GM04504 (cell line): ENCODE measurements at regions not wholly inside any gene's neighbourhood (a gene's known extent, or its start where the extent isn't known, plus 50 kb on each side); places are given as distances from the start of the nearest gene placed in this dataset.
"Not testable (repeated sequence)": the region's sequence is repeated elsewhere in the genome, so short reads cannot be mapped to it uniquely, and the experiment has no call there.

ENCODE experiments used
- DNase-seq: peaks from one replicate; pipeline ENCODE4 v3.0.0-alpha.2; 2012; ENCODE audit warnings: low read depth

DNA sequence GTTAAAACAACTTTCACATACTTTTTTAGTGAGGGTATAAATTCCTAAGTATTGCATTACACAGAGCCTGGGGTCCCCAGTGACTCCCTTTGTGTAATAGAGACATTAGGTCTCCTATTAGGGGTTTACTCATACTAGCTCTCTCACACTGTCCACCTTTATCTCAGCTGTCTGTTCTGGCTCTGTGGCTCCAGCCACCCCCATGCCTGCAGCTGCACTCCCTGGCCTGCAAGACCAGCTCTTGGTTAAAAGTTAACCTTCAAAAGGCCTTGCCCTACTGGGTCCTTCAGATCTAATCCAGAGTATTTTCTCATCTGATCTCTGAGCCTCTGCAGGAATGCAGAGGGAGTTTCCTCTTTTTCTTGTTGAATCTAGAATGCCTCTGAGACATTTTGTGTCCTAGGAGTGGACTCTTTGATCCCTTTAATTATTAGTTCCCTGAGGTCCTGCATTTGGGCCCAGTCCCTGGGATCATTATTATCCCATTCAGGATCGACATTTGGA is 280.9 kb downstream of the PYDC2 start:
- not testable (repeated sequence) for DNase-seq

DNA sequence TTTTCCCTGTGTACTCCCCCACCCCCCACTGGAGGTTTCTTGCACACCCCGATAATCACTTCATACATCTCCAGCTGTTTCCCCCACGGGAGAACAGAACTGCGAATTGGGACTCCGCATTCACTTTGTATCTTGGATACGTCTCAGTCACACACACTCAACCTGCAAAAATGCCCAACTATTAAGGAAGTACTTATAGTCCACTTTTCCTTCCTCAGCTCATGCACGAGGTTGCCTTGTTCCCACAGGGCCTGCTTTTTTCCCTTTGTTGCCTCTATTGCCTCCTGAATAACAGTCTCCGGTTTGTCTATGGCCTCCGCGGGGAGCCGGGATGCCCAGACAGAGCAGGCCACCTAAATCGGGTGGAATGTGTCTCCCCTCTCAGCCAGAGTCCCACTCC is 282.3 kb downstream of the PYDC2 start:
- DNase-seq: no peak

DNA sequence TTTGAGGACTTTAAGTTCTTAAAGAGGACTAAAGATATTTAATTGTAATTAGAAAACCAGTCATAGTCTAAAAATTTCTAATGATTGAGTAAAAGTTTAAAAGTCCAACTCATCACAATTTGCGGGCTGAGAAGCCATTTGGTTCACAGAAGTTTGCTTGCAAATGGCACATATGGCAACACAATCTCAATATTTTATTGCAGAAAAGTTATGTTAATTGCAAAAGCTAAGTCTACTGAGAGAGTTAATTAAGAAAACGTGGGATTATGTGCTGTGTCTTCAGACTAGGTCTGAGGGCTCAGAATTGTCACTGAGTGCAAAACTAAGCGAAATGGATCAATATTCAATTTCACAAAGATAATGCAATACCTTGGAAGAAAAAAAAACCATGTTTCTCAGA is 289.7 kb downstream of the PYDC2 start:
- no peak for DNase-seq

DNA sequence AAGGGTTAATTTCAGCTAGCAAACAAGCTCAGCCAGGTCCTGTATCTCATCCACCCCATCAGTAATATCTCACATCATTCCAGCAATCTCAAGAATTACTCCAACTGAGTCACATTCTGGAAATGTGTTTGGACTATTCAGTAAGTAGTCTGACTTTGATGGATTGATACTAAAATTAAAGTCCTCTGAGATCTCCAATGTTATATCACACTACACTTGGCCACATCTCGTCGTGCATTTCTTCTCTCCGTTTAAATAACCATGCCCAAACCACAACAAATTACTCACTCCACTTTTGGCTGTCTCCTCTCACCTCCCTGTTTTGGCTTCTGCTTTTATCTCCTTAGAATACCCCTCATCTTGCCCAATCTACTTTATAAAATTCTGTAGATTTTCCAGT is 292.2 kb downstream of the PYDC2 start:
- peak; percentile 15 for DNase-seq

DNA sequence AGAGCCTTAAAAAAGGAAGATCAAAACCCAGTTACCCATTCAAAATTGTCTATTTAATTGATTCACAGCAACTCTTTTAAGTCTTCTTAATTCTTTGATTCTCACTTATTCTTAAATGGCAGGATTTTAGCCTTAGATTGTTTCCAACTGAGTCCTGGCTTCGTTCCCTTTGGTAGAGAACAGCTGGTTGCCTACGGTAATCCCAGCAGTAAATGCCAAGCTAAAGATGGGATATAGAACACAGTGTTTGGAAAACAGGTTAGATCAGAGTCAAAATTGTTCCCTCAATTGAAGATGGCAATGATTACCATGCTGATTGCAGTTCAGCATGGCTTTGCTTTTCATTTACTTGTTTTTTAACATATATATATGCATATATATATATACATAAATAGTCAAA is 300.9 kb downstream of the PYDC2 start:
- DNase-seq: no peak

DNA sequence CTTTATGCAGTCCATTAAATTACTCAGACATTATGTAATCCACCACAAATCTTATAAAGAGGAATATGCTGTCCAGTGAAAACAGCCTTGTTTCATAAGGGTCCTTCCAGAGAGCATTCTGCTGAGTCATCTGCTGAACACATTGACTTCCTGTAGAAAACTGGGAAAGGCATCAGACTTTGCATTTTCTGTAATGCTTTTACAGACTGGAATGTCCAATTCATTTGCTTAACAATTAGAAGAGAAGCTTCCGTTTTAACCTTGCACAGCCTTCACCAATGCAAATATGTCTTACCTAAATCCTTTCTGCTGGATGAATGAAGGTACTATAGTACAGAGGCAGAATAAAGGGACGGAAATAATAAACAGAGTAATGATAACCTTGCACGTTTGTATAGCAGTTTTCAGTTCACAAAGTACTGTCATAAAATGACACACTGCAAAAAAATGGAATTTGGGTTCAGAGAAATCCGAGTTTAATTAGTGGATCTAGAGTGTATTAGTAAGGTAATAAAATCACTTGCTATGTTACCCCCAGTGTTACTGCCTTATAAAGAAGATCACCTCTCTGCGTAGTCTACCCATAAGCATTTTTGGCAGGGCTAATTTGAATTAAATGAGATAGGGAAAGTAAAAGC is 301.5 kb downstream of the PYDC2 start:
- DNase-seq: peak; percentile 46

DNA sequence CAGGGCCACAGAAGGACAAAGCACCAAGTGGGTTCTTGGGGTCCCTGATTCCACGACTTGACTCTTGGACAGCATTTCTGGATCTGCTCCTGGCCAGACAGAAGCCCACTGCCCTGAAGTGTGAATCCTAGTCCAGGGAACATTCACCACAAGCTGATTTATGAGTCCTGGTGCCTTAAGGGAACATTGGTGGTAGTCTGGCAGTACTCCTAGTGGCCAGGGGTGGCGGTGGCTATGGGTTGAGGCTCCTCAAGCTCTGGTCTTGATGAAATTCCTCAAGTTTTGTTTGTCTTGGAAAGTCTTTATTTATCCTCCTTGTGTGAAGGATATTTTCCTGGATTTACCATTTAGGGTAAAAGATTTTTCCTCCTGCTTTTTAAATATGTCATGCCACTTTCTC is 307.5 kb downstream of the PYDC2 start:
- no peak for DNase-seq

DNA sequence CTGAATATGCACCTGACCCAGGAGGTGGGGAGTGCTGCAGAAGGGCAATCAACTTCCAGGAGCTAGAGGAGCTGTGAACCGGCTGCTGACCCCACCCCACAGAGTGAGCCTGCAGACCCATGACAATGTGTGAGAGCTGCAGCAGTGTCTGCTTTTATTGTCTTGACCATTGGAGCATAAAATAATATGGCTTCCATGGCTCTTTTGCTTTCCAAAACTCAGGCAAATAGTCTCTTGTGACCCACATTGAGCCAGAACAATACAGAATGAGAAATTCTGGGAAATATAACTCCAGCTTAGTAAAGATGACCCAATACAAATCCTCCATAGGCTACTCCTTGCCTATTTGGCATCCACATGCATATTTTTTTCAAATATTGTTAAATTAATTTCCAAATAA is 309.6 kb downstream of the PYDC2 start:
- DNase-seq: no peak

DNA sequence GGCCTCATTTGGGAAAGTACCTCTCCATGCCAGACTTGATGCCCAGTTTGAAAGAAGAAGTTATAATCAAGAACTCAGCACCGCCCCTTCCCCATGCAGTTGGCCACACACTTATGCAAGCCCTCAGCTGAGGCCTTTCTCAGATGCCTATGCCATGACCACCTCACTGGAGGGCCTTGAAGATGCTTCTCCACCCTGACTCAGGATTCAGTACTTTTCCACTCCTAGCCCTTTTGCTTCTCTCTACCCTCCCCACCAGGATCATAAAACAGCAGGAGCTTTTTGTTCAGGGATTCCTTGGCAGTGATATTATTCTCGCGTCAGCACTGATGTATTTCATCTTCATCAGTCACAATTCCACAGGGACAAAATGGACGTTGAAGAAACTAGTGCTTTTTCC is 313.5 kb downstream of the PYDC2 start:
- DNase-seq: peak; percentile 82

DNA sequence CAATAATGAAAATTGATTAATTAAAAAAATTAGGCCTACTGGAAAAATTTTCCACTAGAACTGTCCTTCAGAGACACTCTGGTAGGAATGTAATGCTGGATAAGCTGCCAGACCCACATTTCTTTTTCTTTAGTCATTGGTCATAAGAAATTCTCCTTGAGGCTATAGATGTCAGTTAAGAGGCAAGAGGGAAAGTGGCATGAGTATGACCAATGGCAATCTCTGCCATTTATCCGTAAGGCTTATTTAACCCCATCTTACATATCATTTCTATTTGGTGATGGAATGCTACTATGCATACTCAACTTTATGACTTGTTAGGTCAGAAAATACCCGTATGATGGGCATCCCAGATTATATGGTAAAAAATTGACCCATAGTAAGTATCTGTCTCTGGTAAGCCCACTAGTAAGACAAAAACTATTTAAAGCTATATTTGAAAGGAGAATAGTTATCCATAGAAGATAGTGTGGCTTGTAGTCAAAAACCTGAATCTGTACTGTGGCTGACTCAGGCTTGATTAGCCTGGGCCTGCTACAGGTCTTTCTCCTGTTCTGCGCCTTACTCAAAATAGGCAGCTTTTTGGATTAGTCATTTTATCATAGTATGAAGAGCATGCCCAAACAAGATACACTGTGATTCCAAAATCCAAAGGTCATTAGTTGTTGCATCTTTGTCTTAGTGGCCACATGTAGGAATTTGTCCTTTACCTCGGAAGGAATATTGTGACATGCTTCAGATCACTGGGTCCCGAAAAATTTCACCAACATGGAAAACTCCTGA is 314.7 kb downstream of the PYDC2 start:
- no peak for DNase-seq

DNA sequence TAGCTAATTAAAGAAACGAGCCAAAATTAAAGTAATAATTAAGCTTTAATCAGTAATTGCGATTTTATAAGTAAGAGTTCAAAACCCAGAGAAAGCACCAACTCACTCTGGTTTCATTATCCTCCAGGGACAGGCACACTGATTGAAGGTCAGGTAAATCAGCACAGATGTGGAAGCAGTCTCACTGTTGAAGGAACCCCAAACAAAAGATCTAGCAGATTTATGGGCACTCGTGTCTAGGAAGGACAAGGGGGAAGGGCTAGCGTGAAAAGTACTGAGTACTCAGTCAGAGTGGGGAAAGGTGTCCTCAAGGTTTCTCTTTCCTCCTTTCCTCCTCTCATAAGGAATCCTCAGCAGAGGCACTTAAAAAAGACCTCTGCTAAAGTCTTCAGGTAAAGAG is 320.1 kb downstream of the PYDC2 start:
- DNase-seq: no peak

DNA sequence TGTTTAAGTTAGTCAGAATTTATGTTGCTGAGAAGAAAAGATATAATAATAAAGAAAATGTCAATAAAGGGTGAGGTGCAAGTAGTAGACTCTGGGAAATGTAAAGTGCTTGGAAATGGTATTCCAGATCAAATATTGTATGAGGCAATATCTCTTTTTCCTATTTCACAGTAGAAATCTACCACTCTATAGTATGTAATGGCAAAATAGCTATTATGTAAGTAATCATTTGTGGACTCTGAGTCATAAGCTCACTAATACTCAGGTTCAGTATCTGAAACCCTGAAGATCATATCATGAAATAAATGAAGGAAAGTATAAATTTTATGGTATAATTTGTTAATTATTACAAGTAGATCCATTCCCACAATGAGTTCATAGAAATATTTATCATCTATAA is 322.1 kb downstream of the PYDC2 start:
- DNase-seq: no peak

DNA sequence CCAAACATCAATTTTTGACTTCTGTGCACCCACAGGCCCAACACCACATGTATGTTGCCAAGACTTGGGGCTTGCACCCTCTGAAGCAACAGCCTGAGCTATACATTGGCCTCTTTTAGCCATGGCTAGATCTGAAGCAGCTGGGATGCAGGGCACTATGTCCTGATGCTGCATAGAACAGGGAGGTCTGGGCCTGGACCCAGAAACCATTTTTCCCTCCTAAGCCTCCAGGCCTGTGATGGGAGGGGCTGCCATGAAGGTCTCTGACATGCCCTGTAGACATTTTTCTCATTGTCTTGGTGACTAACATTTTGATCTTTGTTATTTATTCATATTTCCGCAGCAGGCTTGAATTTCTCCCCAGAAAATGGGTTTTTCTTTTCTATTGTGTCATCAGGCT is 330.0 kb downstream of the PYDC2 start:
- DNase-seq: no peak

DNA sequence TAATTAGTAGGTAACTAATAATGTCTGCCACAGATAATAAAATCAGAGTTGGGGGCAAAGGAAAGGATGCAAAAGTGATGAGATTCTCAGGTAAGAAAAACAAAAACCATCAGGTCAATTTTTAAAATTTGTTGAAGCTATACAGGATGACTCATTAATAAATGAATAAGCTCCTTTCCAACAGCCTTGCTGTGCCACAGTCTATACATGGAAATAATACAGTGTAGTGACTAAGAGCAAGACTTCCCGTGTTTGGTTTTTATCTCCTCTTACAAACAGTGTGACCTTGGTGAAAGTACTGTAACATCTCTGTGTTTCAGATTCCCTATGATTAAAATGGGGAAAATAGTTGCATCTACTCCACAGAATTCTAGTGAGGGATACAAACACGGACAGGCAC is 331.6 kb downstream of the PYDC2 start:
- DNase-seq: no peak

DNA sequence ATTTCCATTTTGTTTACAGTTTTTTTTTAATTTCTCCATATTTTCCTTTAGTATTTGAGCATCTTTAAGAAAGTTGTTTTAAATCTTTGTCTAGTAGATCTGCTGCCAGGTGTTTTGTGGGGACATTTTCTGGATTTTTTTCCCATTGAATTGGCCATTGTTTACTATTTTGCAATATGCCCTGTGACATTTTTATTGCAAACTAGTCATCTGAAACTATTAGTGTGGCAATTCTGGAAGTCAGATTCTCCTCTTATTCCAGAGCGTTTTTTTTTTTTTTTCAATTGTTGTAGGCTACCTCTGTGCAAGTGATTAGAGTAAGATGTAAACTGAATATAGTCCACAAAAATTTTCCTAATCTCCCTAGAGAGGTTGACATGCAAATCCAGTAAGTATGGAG is 334.2 kb downstream of the PYDC2 start:
- DNase-seq: no peak

DNA sequence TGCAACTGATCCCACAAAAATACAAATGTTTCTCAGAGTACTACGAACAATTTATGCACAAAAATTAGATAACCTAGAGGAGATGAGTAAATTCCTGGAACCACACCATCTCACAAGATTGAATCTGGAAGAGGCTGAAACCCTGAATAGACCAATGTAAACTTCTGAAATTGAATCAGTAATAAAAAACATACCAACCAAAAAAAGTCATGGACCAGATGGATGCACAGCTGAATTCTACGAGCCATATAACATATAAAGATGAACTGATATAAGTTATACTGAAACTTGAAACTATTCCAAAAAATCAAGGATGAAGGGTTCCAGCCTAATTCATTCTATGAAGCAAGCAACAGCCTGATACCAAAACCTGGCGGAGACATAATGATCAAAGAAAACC is 336.3 kb downstream of the PYDC2 start:
- DNase-seq: no peak

DNA sequence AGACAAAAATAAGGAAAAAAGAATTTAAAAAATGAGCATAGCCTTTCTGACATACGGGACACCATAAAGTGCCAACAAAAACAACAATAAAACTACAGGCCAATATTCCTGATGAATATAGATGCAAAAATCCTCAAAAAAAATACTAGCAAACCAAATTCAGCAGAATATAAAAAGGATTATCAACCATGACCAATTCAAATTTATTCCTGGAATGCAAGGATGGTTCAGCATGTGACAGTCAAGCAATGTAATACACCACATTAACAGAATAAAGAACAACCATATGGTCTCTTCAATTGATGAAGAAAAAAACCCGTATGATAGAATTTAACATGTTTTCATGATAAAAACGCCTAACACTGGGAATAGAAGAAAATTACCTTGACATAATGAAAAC is 341.7 kb downstream of the PYDC2 start:
- DNase-seq: no peak

DNA sequence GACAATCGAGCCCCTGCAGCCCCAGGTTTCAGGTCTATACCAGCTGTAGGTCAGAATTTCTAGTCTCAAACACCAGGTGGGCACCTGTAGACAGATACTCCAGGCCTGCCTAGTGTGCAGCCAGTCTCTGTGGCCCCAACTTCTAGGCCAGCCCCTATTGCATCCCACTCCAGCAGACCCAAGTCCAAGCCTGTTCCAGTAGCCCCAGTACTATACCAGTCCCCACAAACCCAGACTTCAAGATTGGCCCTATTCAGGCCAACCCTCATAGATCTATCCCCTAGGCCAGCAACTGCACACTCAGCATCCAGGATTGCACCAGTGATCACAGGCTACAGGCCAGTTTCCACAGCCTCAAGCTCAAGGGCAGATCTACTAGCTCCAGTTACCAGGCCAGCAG is 344.0 kb downstream of the PYDC2 start:
- DNase-seq: no peak

DNA sequence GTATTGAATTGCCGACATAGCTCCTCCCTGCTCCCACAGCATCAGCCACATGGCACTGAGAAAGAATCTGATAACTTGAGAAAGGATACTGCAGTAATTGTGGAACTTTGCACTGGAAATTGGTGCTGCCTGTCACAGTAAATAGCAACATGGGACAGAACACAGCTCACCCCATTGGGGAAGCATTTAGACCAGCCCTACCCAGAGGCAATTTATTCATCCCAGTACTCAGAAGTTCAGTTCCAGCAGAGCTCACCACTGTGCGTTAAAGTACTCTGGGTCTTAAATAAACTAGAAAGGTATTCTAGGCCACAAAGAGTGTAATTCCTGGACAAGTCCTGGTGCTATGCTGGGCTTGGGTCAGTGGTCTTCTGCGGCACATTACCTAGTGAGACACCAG is 347.1 kb downstream of the PYDC2 start:
- no peak for DNase-seq

DNA sequence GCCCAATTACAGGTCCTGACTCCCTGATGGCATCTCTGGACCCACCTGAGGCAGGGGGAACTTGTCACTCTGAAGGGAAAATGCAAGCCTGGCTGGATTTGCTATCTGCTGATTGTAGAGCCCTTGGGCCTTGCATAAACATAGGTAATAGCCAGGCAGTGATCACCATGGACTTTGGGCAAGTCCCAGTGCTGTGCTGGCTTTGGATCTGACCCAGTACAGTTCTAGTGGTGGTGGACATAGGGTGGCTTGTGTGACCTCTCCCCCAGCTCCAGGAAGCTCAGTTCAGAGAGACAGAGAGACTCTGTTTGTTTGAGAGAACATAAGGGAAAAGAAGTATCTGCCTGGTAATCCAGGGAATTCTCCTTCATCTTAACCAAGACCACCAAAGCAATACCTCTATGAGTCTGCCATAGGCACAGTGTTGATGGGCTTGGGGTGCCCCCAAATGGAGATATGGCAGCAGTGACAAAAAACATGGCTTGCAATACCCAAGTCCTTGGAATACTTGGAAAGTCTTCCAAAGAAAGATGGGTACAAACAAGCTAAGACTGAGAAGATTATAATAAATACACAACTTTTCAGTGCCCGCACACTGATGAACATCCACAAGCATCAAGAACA is 348.5 kb downstream of the PYDC2 start:
- DNase-seq: no peak

DNA sequence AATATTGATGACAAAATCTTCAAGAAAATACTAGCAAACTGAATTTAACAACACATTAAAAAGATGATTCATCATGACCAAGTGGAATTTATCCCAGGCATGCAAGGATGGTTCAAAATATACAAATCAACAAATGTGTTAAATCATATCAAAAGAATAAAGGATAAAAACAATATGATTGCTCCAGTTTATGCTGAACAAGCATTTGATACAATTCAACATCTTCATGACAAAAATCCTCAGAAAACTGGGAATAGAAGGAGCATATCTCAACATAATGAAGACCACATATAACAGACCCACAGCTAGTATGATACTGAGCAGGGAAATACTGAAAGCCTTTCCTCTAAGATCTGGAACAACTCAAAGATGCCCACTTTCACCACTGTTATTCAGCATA is 352.3 kb downstream of the PYDC2 start:
- DNase-seq: no peak

DNA sequence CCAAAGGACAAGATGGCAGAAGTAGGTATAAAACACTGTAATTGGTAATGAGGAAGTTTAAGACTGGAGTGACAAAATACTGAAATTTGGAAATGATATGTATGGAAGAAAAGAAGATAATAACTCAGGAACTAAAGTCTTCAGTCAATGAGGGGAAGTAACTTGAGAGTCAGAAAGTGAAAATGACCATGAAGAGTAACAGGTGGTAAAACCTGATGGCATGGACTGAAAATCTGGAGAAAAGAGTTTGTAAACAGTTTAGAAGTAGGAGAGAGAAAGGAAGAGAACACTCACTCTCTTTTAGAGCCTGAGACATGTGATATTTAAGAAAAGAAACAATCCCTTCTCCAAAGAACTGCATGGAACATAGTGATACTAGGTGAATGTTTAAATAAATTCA is 387.9 kb downstream of the PYDC2 start:
- DNase-seq: no peak

DNA sequence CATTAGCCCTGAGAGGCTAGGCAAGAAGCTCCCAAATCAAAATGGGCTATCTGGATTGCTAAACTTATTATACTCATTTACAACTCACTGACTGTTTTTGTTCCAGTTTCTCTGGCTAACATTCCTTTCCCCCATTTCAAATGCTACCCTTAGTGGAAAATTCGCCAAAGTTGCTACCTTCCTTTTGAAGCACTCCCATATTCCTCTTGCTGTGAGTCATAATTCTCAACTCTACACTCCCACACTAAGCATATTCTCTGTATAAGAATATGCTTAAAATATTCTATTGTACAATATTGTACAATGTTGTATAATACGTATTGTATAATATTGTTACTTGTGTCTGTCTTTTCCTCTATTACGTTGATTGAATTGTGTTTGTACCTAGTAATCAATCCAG is 398.6 kb downstream of the PYDC2 start:
- DNase-seq: no peak
